HG02885 (cell line): ENCODE measurements at regions not wholly inside any gene's neighbourhood (a gene's known extent, or its start where the extent isn't known, plus 50 kb on each side); places are given as distances from the start of the nearest gene placed in this dataset.

Experiments used
- ATAC-seq: cut with Tn5 transposase; IDR thresholded peaks from one replicate; pipeline ENCODE4 v1.9.1; 2021; ENCODE audit warnings: mild to moderate bottlenecking; ENCODE audit not compliant: unreplicated experiment, poor library complexity

DNA sequence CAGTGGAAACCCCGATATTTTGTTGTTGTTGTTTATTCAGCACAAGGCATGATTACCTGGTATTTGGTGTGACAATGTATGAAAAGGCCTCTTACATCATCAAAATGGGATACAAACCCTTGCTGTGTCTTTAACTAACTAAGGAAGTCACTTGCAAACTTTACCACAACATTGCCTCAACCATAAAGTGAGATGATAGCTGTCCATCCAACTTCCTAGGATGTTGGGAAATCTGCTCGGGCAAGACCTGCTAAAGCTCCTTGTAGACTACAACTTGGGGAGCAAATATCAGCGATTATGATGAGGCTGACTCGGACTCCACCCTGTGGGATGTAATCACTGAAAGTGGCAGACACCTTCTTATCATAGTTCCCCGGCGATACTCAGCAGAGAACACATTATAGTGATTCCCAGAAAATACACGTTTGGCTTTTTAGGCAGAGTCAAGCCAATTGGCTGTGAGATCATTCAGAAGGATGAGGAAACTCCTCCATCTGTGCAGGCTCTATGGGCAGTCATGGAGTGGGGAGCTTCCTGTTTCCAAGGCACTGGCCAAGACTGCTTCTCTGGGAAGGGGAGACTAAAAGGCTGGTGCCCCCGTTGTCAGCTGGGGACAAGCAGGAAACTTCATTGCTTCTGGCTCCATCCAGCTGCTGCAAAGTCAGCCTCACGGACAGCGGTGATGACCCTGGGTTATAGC lies 289.0 kb downstream of the RNF144A start:
- ATAC-seq = no peak

DNA sequence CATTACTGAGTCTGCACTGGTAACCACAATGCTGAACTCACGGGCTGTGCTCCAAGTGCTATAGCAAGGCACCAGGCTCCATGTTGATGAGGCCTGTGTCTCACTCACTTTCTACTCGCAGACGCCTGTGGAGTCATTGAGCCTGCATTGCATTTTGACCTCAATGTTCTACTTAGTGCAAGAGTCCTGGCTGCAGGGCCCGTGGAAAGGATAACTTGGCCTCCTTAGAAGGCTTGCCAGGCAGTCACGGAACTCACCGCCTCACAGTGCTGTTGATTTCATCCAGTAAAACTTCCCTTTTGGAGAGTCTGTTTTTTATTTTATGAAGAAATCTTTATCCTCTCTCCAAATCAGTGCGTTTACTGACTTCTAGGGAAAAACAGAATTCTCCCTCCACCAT lies 290.4 kb downstream of the RNF144A start:
- no peak for ATAC-seq

DNA sequence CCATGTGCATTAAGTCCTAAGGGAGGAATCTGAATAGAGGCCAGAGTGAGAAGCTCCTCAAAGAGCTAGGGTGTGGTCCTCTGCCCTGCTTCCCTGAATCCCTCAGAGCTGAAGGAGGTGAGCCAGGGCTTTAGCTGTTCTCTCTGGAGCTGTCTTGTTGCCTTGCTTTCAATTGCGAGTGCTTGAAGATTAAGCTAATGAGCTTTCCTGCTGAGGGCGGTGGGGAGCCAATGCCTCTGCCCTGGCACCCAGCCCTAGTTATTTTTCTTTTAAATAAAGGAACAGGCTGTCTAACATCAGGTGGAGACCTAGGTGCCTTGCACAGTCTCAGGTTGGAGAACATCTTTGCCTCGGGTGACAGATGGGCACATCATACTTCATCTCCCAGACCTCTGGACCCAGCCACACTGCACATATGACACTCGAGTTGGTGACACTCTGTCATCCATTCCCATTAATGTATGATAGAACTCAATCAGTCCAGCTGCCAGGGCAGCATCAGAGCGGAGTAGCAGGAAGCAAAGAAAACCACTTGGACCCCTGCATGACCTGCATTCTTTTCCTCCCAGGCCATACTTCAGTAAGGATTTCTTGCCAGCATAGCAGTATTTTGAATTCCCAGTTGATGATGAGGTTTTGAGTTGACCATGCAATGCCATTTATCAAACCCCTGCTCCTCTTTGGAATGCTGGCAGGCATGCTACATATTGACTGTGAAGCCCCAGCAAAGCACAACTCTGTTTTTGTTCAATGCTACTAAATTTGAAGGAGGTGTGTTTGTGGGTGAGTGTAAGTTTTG lies 292.7 kb downstream of the RNF144A start:
- ATAC-seq = no peak

DNA sequence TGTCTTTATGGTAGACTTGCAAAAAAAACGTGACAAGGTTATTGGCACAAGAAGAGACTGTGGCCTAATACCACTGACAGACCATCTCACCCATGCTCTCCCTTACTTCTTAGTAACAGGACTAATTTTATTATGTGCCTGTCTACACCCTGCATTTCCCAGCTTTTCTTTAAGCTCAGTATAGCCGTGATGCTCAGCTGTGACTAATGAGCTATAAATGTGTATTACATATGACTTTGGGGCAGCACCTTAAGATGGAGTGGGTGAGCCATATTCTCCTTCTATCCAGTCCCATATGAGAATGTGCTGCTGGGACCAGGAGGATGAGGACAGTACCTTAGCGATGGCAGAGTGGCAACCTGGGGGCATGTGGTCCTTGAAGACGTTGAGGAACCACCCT lies 293.5 kb downstream of the RNF144A start:
- no peak for ATAC-seq

DNA sequence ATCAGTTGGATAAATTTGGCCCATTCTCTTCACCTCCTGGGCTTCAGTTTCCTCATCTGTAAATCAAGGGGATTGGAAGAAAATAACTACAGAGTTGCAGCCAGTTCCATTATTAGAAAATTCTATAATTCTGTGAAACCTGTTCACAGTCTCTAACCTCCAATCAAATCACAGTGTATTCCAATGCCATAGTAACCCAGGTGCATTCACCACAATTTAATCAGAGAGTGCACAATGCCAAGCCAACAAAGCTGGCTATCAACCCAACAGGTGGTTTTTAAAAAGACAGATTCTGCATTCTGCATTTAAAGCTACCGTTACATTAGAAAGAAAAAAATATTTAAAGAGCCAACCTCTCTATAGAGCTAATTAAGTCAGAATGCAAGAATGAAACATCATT lies 308.6 kb downstream of the RNF144A start:
- ATAC-seq = no peak

DNA sequence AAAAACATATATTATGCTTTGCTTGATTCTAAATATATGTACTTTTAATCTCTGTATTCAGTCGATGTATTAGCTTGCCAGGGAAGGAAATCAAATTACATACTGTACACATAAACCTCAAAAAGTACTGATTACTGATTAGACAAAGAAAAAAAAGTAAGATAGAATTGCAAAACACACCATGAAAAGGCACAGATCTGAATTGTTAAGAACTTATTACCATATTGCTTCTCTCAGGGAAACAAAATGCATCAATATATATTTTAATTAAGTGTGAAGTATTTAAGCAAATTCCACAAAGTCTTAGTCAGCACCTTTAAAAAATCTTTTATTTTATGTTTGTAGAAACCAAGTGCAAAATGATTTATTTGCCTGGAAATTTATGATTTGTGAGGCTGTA lies 309.3 kb downstream of the RNF144A start:
- ATAC-seq = no peak

DNA sequence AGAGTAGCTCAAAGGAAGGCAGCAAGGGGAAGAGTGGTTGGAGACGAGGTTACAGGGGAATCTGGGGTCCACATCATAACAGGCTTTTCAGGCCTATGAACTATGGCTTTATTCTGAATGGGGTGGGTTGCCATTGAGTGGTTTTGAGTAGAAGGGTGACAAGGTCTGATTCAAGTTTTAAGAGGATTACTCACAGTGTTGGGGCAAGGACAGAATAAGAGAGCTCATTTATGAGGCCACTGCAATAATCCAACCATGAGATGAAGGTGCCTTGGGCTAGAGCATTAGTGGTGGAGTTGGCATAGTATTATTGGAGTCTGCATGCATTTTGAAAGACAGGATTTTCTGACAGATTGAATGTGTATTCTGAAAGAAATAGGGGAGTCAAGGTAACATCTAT lies 315.9 kb downstream of the RNF144A start:
- no peak for ATAC-seq

DNA sequence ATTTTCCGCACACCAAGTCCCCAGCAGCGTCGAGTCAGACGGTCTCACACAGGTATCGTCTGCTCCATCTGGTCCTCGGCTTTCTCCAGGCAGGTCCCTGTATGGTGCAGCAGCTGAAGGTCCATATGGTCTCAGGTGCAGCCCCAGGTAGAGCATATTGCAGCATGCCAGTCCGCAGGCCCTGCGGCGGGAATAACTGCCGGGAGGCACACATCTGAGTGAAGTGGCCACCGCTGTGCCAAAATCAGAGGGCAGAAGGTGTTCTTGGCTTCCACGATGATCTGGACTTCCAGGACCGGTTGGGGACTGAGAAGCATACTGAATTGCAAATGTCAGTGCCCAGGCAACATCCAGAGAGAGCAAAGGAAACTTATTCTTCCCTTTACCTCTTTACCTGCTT lies 320.3 kb downstream of the RNF144A start:
- no peak for ATAC-seq

DNA sequence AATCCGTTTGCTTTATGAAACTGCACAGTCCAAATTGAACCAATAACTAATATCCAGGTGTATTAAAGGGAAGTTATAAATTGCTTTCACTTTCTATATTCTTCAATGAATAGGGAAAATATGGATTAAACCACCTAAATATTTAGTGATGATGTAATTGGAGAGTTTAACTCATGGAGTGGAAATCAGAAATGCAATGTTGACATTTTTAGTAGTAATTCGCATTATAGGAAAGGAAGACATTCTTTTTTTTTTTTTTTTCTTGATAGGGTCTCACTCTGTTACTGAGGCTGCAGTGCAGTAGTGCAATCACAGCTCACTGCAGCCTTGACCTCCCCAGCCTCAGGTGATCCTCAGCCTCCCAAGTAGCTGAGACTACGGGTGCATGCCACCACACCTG lies 321.9 kb downstream of the RNF144A start:
- ATAC-seq = no peak

DNA sequence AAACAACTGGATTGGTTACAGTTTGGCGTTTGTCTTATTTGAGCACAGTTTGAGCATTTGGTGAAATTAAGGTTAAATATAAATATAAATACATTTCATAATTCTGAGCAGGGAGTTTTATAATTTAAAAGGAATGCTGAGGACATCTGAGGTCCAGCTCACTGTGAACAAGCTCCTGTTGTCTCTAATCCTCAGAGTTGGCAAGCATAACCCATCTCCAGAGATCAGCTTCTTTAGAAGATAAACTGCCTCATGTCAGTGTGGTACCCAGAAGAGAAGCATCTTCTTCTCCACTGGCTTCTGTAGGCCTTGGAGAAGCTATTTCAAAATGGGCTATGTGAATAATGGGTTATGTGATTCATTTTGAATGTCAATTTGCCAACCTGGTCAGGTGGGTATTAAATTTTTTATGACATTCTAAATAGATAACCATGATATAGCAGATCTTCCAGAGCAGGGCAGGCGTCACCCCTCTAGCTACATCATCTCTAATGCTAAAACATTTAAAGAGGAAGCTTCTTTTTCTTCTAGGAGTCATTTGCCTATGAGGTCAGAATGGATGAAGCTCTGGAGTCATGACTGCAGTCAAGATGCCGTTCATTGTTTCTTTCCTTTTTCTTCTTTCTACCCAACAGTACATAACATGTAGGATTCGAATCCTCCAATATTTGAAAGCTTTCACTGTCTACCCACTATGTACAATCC lies 324.0 kb downstream of the RNF144A start:
- ATAC-seq = no peak

DNA sequence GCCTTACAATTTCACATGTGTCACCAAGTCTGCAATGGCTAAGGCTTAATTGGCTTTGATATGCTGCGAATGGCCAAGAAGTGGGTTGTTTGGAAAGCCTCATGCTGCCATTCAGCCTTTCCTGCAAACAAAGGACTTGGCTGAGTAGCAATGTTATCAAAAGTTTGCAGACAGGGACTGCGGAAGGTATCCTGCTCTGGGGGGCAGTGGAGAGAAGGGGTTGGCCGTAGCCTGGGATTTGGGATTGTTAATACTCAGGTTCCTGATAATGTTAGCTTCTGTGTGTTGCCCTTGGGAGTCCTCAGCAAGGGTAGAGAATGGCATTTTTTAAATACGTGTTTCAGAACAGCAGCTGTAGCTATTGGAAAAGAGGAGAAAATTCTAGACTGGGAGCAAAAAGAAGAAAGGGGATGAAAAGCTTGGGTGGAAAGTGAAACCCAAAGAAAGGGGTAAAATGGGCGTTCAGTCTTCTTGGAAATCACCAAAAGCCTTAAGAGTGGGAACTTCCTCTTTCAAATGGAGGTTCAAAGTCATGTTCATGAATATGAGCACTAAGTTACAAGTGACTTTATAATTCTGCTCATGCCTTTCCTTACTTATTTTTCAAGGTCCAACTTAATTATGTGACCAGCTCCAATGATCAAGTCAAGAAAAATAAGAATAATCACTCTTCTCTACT lies 325.1 kb downstream of the RNF144A start:
- ATAC-seq = no peak

DNA sequence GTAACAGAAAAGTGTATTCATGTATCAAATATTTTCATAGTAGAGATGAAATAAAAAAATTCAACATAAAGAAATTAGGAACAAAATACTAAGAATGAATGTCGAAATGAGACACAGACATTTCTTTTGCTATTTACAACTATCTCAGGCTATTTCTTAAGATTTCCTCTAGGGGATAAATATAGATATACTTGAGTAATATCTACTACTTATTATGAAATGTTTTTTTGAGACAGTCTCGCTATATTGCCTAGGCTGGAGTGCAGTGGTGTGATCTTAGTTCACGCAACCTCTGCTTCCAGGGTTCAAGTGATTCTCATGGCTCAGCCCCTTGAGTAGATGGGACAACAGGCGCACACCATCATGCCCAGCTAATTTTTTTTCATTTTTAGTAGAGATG lies 326.1 kb downstream of the RNF144A start:
- no peak for ATAC-seq

DNA sequence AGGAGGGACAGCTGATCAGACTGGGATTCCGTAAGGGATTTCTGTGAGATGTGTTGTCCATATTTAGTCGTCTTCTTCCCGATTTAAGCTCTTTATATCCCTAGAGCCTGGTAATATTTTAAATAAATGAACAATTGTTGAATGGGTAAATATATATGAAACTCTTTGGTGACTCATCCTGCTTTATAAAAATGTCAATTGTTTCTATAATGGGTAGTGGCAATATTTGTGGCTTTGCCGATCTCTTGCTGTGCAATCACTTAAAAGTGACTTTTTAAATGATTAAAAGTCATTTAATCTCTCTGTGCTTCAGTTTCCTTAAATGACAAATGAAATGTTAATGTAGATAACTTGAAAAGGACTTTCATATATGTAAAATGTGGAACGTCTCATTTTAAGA lies 339.2 kb downstream of the RNF144A start:
- ATAC-seq = no peak

DNA sequence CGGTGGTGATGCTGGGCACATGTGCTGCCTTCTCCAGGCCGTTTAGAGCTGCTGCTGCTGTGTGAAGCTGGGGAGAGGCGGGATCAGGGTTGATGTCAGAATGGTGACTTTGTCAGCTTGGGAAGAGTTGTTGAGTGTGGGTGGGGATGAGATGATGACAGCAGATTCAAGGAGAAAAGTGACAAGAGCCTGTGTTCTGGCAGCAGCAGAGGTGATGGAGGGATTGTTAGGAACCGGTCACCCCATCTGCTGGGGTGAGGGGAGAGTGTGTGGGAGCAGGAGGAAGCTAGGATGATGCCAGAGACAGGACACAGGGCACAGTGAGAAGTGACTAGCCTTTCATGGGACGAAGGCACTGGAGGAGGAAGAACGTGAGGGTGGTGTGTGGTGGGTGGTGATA lies 345.5 kb downstream of the RNF144A start:
- no peak for ATAC-seq

DNA sequence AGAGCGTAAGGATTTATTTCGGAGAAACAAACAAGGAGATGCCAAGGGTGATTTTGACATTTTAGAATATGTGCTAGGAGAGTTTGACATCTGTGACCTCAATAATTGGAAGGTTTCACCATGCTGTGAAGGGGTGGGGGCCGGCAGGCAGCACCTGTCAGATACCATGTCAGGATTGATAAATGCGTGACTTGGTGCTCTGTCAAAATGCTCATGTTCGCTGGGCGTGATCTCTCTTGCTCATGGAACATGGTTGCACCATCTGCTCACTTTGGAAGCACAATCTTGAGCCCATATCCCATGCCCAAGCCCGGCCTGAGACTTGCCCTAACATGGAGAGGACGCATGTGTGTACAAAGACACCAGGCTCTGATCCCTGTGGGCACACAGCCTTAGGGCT lies 347.6 kb downstream of the RNF144A start:
- ATAC-seq = no peak

DNA sequence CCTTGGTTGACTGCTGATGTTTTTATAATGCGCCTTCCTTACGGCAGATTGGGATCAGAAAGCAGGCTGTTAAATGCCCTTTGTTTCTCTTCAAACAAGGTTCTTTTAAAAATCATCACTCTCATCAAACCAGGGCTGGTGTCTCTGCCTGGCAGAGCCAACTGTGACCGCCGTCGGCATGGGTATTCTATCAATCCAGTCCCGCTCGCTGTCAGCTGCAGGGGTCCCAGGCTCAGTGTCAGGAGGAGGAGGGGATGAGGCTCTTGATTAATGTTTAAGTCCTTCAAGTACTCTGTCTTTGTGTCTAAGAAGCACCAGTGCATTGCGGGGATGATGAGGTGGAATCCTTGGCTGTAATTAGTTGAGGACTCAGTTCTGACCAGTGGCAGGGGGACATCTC lies 348.1 kb downstream of the RNF144A start:
- no peak for ATAC-seq

DNA sequence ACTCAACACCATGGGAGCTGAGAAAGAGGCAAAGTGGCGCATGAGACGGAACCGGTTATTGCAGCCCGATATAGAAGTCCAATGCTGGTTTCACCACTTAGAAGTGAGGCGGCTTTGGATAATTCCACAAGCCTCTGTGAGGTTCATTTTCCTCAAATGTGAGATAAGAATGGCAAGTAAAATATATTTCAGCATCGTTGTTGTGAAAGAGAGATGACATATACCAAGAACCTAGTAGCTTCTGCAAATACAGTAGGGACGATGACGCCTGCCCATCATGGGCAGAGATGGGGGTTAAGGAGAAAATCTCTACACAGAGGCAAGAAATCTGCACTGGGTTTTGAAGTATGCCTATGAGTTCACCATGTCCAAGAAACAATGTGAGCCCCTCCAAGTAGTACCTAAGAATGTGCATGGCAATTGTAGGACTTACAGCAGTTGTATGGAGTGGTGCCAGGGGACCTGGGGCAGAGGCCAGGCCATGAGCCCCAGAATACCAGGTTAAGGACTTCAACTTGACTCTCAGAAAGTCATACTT lies 352.0 kb downstream of the RNF144A start:
- ATAC-seq = no peak

DNA sequence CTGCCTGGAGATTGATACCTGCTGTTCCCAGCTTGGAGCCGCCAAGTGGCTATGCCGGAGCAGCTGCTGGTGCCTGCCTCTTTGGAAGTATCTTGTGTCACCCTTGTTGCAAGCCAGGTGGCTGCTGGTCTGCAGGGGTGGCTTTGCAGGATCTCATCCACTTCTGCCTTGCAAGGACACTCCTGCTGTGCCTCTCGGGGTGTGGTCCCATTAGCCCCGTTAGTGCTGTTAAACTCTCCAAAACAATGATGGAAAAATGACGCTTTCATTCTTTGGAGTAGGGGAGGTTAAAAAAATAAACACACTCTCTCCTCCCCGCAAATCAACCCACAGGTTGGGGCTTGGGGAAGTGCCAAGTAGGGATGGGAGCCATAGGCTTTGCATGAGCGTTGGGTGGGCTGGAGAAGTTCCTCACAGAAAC lies 352.8 kb downstream of the RNF144A start:
- ATAC-seq = no peak

DNA sequence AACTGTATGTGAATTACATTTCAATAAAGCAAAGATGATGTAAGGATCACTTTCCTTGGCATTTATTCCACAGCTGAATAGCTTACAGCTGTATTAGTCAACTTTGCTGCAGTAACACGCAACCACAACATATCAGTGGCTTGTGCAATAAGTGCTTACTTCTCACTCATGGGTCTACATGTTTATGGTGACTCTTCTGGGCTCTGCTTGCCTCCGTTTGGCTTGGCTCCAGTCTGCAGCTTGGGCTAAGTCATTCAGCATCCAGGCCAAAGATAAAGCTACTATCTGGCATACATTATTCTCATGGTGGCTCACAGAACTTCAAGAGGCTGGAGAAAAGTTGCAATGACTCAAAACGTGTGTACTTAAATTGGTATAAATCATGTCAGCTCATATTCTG lies 355.0 kb downstream of the RNF144A start:
- ATAC-seq = no peak

DNA sequence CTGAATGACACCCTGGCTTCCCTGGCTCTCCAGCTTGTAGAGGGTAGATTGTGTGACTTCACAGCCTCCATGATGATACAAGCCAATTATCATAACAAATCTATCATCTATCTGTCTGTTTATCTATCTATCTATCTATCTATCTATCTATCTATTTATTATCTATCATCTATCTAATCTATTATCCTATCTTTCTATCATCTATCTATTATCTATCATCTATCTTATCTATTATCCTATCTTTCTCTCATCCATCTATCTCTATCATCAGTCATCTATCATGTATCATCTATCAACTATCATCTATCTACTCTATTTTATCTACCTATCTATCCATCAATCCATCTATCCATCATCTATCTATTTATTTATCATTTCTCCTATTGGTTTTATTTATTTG lies 361.8 kb downstream of the RNF144A start:
- ATAC-seq = no peak
